HEK293T (cell line): ENCODE measurements at regions not wholly inside any gene's neighbourhood (a gene's known extent, or its start where the extent isn't known, plus 50 kb on each side); places are given as distances from the start of the nearest gene placed in this dataset.

ENCODE experiments used
- ARNT ChIP-seq: fragments of 450-650 bp; IDR thresholded peaks from 2 replicates; pipeline ENCODE4 v1.6.1; 2017; ENCODE audit warnings: mild to moderate bottlenecking
- BHLHE40 ChIP-seq: fragments of 450-650 bp; IDR thresholded peaks from 2 replicates; pipeline ENCODE4 v1.6.1; 2016; ENCODE audit warnings: mild to moderate bottlenecking, moderate library complexity, borderline replicate concordance
- FOXA1 ChIP-seq: fragments of 450-650 bp; IDR thresholded peaks from 2 replicates; pipeline ENCODE4 v1.6.1; 2016; ENCODE audit warnings: mild to moderate bottlenecking
- FOXK2 ChIP-seq: fragments of 450-650 bp; IDR thresholded peaks from 2 replicates; pipeline ENCODE4 v1.6.1; 2016; ENCODE audit warnings: mild to moderate bottlenecking
- FOXM1 ChIP-seq: fragments of 450-650 bp; IDR thresholded peaks from 2 replicates; pipeline ENCODE4 v1.6.1; 2017; ENCODE audit warnings: mild to moderate bottlenecking, borderline replicate concordance
- L3MBTL2 ChIP-seq: fragments of 450-650 bp; conservative IDR thresholded peaks from 2 replicates; pipeline ENCODE4 v1.6.1; 2016; ENCODE audit warnings: mild to moderate bottlenecking
- LEF1 ChIP-seq: fragments of 450-650 bp; IDR thresholded peaks from 2 replicates; pipeline ENCODE4 v1.6.1; 2017; ENCODE audit warnings: mild to moderate bottlenecking, borderline replicate concordance
- NFRKB ChIP-seq: fragments of 450-650 bp; IDR thresholded peaks from 2 replicates; pipeline ENCODE4 v1.6.1; 2016; ENCODE audit warnings: mild to moderate bottlenecking, moderate library complexity
- PKNOX1 ChIP-seq: fragments of 450-650 bp; IDR thresholded peaks from 2 replicates; pipeline ENCODE4 v1.6.1; 2016
- SP1 ChIP-seq: fragments of 450-650 bp; IDR thresholded peaks from 2 replicates; pipeline ENCODE4 v1.6.1; 2017
- SUZ12 ChIP-seq: fragments of 450-650 bp; IDR thresholded peaks from 2 replicates; pipeline ENCODE4 v1.6.1; 2016; ENCODE audit warnings: mild to moderate bottlenecking
- TARDBP ChIP-seq: fragments of 450-650 bp; IDR thresholded peaks from 2 replicates; pipeline ENCODE4 v1.6.1; 2016

DNA sequence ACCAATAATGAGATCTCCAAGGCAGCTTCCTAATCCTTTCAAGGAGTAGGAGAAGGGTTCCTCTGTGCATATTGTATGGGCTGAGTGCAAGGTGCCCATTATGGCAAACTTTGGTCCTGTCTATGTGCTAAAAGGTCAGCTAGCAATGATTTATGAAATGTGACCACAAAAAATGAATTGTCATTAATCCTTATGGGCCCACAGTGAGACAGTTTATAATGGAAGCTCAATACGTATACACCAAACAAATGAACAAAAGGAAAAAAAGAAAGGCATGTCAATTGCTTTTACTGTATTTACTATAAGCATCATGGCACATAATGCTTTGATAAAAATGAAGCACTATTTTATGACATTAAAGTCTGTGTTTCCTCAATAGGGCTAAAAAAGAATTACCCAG is 54.5 kb downstream of the ELAPOR2 start:
- TF ChIP-seq FOXM1 (no peak), SUZ12 (no peak), BHLHE40 (no peak), NFRKB (no peak), LEF1 (no peak), ARNT (no peak), PKNOX1 (no peak), FOXK2 (no peak), FOXA1 (no peak), SP1 (no peak), TARDBP (no peak), L3MBTL2 (no peak)
